NAMALWA (cell line): ENCODE measurements at regions not wholly inside any gene's neighbourhood (a gene's known extent, or its start where the extent isn't known, plus 50 kb on each side); places are given as distances from the start of the nearest gene placed in this dataset.

Experiments used
- DNase-seq: peaks from one replicate; pipeline ENCODE4 v3.0.0-alpha.2; 2015; ENCODE audit warnings: low spot score

DNA sequence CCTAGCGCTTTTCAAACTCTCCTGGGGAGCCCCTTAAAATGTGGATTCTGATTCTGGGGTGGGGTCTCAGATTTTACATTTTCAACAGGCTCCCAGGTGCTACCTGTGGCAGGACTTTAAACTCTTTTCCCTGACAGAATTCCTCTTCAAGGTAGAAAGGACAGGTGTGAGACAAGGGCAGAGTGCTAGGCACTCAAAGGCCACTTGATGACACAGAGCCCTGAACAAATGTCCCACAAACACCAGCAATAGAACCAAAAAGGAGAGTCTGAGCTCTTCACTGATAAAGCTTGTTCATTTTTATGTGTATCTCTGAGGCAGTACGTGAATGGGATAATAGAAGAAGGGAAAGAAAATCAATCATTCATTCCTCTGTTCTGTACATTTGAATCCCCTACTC is 77.7 kb upstream of the PELI1 start:
- no peak for DNase-seq

DNA sequence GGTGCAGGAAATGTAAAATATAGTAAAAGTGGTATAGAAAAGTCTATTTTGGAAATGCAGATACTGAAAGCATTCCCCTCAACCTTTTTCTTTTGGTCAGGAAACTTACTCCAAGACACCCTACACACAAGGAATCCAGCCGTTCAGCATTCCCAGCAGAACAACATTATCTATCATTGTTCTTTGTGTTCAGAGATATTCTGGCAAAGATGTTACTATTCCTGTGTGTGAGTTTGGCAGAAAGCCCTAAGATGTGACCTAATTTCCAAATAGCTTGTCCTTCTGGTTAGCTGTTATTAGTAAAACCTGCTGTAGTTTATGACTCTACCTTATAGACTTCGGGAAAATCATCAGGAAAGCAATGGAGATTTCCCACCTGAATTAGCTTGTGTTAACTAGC is 78.1 kb upstream of the PELI1 start:
- DNase-seq: no peak

DNA sequence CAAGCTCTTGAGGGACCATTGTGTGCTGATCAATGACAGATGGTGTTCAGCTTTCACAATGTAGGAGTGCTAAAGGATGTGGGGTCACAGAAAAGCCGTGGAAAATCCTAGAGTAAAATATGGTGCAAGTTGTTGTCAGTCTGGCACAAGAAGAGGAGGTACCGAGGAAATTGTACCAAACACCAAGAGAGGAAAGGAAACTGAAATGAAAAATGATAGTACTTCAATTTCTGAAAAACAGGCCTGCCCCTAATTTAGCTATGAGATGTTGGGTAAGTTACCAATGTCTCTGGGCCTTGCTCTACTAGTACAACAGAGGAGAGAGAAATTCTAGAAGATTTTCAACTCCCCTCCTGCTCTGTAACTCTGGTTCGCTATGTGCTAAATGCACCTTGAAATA is 78.8 kb upstream of the PELI1 start:
- DNase-seq: no peak

DNA sequence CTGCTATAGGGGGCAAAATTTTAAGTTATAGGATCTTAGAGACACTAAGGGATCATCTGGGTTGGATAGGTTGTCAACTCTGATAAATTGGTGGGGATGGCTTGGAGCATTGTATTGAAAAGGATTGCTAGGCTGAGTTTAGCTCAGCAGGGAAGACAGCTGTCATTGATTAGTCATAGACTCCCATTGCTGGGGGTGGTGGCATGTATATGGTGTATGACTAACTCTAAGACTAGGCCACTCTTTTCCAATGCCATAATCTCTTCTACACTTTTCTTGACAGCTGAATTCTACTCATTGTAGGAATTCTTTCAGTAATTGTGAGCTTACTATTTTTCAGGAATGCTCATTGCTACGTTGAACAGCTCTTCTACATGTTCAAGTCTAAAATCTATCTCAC is 81.3 kb upstream of the PELI1 start:
- no peak for DNase-seq

DNA sequence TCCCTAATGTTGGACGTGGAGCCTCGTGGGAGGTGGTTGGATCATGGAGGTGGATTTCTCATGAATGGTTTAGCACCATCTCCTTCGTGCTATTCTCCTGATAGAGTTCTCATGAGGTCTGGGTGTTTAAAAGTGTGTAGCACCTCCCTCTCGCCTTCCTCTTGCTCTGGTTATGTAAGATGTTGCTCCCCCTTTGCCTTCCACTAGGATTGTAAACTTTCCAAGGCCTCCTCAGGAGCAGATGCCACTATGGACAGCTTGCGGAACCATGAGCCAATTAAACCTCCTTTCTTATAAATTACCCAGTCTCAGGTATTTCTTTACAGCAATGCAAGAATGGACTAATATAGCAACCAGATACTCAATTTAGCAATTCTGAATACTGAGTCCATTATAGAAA is 82.4 kb upstream of the PELI1 start:
- DNase-seq: no peak

DNA sequence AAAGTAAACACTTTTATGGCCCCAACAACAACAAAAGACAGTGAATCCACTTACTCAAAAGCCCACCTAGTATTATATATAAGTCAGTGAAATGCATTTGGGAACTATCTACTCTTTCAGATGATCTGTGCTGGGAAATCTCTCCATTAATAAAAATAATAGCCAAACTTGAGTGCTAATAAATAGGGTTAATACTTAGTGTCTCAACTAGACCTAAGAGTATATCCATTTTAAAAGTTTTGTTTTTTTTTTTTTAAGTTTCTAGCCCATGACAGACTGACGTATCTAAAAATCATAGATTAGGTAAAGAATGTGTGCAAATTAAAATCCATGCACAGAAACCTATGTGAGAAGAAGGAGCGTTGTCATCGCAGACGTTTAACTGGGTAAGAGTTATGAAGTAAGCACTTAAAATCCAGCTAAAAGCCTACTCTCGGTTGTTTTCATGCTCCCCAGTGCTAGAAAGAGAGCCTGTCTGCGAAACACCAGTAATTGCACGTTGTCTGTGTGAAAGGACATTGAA is 83.4 kb upstream of the PELI1 start:
- DNase-seq: no peak

DNA sequence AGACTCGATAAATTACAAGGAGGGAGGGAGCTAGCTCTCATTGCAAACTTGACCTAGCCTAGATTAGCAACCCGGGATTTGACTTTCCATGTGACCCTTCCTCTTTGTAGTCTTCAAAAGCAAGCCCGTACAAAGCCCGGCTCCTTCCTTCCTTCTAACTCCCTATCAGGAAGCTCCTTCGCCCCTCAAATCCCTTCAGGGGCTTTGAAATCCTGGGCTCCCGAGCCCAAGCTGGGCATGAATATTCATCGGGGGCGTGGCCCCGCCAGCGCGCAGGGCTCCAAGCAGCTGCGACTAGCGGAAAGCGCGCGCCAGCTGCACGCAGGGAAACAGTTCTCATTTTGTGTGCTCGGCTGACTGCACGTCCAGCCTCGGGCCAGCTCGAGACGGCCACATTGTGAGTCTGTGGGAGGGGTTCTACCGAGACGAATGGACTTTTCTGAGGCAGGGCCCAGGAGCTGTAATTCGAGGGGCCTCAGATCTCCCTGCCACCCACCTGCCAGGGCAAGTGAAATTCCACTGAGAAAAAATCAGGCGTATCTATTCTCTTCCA is 84.0 kb upstream of the PELI1 start:
- peak; percentile 86 for DNase-seq

DNA sequence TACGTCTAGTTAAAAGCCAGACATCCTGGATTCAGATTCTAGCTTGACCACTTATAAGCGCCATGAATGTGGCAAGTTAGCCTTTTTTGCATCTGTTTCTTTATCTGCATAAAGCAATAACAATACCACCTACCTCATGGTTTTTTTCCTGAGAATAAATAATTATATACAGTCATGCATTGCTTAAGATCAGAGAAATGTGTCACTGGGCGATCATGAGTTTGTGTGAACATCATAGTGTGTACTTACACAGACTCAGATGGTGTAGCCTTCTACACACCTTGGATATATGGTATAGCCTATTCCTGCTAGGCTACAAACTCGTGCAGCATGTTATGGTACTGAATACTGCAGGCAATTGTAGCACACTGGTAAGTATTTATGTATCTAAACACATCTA is 84.7 kb upstream of the PELI1 start:
- DNase-seq: no peak

DNA sequence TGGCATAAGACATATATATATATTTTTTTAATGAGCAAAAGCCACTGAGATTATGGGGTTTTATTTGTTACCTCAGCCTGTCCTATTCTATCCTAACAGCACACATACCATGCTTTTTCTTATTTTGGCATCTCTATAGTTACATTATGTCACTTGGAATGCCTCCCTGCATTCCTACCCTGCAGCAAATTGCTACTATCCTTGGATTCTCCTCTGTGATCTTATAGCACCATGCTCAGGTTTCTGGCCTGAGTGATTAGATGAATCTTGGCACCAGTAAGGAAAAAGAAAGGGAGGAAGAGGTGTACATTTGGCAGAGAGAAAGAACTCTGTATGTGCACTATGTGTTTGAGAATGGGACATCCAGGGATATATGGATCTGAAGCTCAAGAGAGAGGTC is 86.3 kb upstream of the PELI1 start:
- DNase-seq: no peak

DNA sequence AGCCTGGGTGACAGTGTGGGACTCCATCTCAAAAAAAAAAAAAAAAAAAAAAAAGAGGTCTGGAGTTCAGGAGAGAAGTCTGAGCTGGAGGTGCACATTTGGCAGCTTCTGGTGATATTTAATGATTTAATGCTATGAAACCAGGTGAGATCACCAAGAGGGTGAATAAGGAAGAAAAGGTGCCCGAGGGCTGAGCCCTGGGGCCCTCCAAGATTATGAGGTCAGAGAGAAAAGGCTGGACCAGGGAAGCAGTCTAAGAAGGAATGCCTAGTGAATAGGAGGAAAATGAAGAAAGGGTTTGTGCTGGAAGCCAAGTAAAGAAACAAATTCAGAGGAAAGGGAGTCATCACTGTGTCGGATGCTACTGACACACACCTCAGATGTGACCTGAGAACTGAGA is 88.0 kb upstream of the PELI1 start:
- DNase-seq: no peak

DNA sequence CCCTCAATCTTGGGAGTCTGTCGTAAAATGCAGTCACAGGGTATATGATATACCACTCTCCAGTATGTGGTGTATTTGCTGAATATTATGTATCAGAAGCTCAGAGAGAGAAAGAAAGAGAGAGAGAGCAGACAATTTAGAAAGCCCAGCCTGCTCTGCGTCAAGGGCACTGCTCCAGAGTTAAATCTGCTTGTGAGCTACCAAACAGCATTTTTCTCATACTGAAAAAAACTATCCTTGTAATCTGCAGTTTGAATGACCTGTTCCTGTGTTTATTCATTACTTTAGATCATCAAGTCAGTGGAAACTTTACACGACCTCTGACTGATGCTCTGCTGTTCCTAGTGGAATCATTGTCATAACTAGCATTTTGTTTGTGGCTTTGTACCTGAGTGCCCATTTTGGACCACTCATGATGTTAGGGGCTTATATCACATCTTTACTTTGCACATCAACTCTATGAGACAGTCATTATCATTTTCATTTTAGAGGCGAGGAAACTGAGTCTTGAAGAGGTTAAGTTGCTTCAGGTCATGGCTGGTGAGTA is 89.2 kb upstream of the PELI1 start:
- no peak for DNase-seq

DNA sequence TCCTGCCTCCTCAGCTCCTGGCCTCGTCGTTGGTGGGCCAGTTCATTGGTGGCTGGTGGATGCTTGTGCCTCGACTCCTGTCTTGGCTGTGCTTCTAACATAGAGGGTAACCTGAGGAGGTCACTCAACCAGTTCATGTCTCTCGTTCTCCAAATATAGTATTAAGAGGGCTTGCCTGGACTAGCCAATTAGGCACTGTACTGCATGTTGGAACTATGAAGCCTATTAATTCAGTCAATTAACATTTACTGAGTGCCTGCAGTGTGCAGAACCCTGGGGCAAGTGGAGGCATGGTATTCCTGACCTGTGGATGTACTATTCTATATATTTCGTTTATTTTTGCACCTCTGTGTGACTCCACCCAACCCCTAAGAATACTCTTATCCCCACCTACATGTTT is 89.9 kb upstream of the PELI1 start:
- no peak for DNase-seq

DNA sequence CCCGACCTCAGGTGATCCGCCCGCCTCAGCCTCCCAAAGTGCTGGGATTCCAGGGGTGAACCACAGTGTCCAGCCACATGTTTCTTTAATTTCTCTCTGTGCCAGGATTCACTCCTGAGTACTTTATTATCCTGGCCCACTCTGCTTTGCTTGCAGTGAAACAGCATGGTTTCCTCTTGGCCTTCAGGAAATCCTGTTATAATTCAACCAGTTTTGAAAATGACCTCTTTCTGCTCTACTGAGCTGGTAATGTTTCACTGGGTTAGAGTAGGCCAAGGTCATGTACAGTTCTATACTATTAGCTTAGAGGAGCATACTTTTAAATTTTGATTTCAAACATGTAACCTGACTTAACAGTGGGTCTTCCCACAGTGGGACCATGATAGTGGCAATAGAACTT is 90.6 kb upstream of the PELI1 start:
- DNase-seq: no peak

DNA sequence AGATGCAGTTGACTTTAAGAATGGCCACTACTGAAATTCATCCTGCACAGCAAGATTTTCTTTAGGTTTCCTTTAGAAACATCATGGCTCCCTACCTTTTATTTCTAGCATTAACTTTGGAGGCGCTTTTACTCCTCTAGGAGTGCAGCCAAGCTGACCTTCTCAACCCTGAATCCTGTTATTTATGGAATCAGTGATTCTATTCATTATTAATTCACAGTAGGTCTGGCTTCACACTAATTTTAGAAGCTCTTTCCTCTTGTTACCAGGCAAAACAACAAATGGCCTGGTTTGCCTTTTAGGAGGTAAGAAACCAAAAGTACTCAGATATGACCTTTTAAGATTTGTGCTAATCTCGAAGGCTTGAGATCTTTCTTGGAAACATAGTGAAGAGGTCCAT is 93.0 kb upstream of the PELI1 start:
- no peak for DNase-seq

DNA sequence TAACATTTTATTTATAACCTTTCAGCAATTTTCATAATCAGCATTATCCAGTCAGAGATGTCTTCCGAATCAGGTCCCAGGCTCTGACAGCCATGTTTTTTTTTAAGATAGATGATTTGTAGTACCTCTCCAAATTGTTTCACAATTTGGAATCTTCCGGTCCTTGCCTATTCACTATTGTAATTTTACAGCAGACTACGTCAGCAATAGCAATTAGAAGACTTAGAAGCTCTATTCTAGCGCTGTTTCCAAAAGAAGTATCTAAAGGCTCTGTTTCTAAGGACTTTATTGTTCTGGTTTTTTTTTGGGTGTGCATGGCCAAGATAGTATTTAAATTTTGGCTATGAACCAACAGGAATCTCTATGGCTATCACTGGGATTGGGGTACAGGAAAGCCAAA is 94.6 kb upstream of the PELI1 start:
- DNase-seq: no peak

DNA sequence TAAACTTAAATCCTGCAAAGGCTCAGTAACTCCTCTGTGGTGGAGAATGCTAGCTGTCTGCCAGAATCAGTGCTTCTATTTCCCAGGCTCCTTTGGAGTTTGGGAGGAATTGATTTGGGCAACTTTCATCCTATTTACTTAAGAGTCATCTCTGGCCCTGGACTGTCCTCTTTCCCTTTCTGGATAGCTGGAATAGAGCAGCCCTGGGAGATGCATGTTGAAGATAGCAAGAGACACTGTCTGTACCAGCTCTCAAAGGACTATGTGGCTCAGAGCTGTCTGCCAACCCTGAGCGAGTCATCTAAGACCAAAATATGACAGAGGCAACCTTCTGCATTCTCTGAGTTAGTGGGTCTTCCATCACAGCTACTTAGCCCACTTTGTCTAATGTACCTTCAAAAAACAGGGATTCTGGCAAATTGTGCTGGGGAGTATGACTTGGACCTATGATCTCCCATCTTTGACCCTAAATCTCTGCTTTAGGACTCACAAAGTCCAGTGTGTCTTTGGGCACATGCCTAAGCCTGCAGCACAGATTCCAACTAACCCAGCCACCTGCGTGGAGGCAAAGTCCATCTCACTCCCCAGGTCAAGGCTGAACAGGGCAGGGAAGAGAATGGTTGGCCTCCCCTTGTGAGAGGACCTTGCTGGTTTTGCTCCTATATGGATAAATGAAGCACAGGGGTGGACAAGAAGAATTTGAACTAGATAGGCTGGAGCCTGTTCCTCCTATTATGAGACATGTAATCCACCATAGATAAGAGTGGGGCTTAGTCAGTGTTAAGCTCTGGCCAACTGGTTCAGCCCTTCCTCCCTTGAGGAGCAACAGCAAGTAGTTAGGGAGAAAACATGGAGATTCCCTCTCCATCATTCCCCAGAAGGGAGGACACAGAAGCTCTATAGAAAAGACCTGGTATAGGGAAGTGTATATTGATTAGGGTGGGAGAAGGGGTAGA is 99.1 kb upstream of the PELI1 start:
- DNase-seq: no peak

DNA sequence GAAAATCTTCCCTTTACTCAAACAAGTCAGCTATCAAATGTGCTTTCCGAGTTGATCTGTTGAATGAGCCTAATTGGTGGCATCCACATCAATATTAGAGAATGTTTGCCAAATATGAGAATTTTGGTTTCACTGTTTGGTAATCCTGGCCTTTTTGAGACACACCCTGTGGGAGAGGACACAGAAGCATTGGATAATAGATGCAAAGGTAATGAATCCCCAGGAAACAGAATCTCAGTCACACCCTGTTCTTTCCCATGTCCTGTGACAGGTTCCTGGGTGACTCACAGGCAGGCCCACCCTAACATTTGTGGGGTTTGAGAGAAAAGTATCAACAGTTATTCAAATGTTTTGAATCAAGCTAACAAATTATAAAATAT is 99.8 kb upstream of the PELI1 start:
- no peak for DNase-seq

DNA sequence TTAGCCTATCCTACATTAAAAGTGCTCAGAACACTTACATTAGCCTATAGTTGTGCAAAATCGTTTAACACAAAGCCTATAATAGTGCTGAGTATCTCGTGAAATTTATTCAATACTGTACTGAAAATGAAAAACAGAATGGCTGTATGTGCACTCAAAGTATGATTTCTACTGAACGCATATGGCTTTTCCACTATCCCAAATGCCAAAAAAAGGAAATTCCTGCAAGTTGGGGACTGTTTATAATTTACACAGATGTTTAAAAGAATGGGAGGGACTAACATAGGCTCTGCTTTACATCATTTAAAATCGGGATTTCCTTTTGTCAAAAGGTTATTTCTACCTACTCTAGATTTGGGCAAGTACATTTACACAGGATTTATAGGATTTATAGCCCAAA is 101.4 kb upstream of the PELI1 start:
- DNase-seq: no peak

DNA sequence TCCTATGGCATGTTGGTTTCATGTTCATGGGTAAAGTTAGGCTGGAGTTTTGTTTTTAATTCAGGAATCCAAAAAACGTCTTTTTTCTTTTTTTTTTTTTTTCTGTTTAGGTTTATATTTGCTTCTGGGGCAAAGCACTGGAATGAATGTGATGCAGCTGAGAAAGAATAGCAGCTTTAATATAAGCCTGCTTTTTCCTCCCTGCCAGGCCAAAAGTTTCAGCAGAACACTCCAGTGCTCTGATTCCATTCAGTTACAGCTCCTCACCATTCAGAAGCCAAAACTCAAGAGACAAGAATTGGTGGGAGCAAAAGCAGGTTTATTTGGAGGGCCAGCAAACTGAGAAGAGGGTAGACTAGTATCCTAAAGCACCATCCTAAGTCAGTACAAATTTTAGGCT is 102.7 kb upstream of the PELI1 start:
- DNase-seq: no peak

DNA sequence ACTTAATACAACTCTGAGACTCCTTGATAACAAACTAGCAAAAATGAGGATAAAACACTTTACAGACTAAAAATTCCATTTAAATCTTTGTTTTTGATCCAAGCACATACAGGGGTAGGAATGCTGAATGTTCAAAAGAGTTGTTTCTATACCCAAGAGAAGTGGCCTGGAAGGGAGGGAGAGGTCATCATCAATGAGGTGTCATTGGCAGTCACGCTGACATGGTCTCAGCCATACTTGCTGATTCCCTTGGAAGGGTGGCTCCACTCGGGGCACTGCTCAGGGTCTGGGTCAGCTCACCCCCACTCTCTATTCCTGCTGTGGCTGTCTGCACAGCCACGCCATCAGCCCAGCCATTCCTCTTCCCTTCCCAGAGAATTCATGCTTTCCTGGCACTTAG is 105.2 kb upstream of the PELI1 start:
- DNase-seq: no peak

DNA sequence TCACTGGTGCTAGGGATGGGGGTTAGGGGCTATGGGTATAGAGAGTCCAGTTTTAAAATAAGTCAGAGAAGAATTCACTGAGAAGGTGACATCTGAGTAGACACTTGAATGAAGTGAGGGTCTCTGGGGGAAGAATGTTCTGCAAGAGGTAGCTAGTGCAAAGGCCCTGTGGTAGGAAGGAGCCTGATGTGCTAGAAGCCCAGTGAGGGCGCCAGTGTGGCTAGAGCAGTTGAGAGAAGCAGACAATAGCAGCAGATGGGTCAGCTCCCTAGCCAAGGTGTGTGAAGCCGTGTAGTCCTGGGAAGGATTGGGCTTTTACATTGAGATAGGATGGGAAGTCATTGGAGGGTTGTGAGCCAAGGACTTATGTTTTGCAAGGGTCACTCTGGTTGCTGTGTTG is 105.8 kb upstream of the PELI1 start:
- no peak for DNase-seq

DNA sequence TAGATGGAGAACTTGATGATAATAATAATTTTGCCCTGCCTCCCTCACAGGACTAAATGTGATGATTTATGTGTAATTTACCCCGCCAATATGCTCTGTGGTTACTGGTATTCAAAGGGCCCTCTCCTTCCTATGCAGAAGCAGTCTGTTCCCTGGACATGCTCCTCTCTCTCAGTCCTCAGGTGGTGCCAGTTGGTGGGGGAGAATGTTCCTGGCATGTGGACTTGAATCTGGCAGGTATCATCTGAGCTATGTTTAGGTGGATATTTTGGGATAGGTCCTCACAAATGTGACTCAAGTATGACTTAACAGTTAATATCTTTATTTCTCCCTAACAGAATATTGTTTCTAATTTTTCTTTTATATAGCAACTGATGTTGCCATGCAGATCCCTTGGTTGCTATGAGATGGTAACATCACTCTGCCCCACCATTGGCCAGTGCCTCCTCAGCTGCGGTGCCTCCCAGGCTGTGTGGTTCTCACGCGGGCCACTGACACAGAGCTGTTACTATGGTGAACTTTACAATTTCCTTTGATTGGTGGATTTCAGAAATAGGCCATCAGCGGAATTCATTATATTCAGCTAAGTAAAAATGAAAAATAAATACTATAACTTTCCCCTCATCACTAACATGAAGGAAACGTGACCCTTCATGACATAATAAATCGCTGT is 106.7 kb upstream of the PELI1 start:
- DNase-seq: no peak
